GM10266 (cell line): ENCODE measurements at regions not wholly inside any gene's neighbourhood (a gene's known extent, or its start where the extent isn't known, plus 50 kb on each side); places are given as distances from the start of the nearest gene placed in this dataset.

ENCODE experiments used
- DNase-seq: peaks from one replicate; pipeline ENCODE4 v3.0.0; 2012; ENCODE audit errors: extremely low spot score
- CTCF ChIP-seq: IDR thresholded peaks from 2 replicates; pipeline ENCODE4 v1.5.1; 2012; ENCODE audit warnings: mild to moderate bottlenecking, low read depth; ENCODE audit not compliant: control insufficient read depth, insufficient read depth; ENCODE audit errors: missing control alignments

- no peak for TF ChIP-seq CTCF
- no peak for DNase-seq
Measured at GRCh38 chr15:31158858-31159569, 57.5 kb upstream of the TRPM1 start.

GRCh38 chr15:31159837-31160236 is 58.3 kb upstream of the TRPM1 start:
- TF ChIP-seq CTCF = no peak
- no peak for DNase-seq

GRCh38 chr15:31160297-31160696 is 58.8 kb upstream of the TRPM1 start:
- no peak for TF ChIP-seq CTCF
- DNase-seq = no peak

GRCh38 chr15:31160740-31161495 is 59.4 kb upstream of the TRPM1 start:
- TF ChIP-seq CTCF = no peak
- DNase-seq = no peak

DNA sequence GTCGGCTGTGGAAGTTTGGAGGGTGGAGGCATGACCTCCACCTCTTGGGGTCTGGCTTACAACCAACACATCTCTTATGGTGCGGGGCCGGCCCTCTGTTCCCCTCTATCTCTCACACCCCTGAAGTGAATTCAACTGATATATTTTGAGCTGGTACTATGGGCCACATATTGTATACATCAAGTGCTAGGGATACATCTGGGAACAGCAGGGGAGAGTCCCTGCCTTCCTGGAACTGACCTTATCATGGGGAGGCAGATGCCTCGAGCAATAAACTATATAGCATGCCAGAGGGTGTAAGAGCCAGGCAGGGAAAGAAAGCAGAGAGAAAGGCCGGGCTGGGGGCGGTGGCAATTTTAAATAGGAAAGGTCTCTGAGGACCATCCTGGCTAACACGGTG is 60.4 kb upstream of the TRPM1 start:
- no peak for TF ChIP-seq CTCF
- no peak for DNase-seq

GRCh38 chr15:31162721-31163510 is 61.4 kb upstream of the TRPM1 start:
- DNase-seq = no peak
- no peak for TF ChIP-seq CTCF
